Chondrocyte (in vitro differentiated cells): ENCODE measurements at regions not wholly inside any gene's neighbourhood (a gene's known extent, or its start where the extent isn't known, plus 50 kb on each side); places are given as distances from the start of the nearest gene placed in this dataset.
A peak's percentile ranks its signal among the peaks of the same experiment; 100 is the strongest.

ENCODE experiments used
- DNase-seq: peaks from one replicate; pipeline ENCODE4 v3.0.0; 2021; ENCODE audit warnings: mixed read lengths, low spot score
- H3K27ac Mint-ChIP-seq: one replicate; pipeline ENCODE4 v1.8.0; 2021; ENCODE audit warnings: mild to moderate bottlenecking, moderate library complexity, mixed read lengths; ENCODE audit not compliant: unreplicated experiment
- H3K27me3 Mint-ChIP-seq: 2 replicates; pipeline ENCODE4 v1.8.0; 2021; ENCODE audit warnings: low read depth, mixed read lengths
- H3K36me3 Mint-ChIP-seq: 2 replicates; pipeline ENCODE4 v1.8.0; 2021; ENCODE audit warnings: low read depth, mixed read lengths
- H3K4me1 Mint-ChIP-seq: 2 replicates; pipeline ENCODE4 v1.8.0; 2021; ENCODE audit warnings: low read depth, mild to moderate bottlenecking, mixed read lengths
- H3K4me3 Mint-ChIP-seq: one replicate; pipeline ENCODE4 v1.8.0; 2021; ENCODE audit warnings: mild to moderate bottlenecking, moderate library complexity, mixed read lengths; ENCODE audit not compliant: unreplicated experiment
- H3K9me3 Mint-ChIP-seq: 2 replicates; pipeline ENCODE4 v1.8.0; 2021; ENCODE audit warnings: low read depth, mixed read lengths
- CTCF ChIP-seq: fragments of 200-600 bp; sonication (generic); IDR thresholded peaks from 2 replicates; pipeline ENCODE4 v1.5.0; 2021; ENCODE audit warnings: antibody characterized with exemption, mild to moderate bottlenecking, moderate library complexity

GRCh38 chr1:2860476-2861142, 59.1 kb upstream of the TTC34 start:
- H3K27ac Mint-ChIP-seq = no peak overlapping the region
- DNase-seq = peak; percentile 86
- H3K4me1 Mint-ChIP-seq = no peaks in the 10 kb centered on the region
- TF ChIP-seq CTCF = no peak
- no peaks in the 10 kb centered on the region for H3K36me3 Mint-ChIP-seq
- H3K4me3 Mint-ChIP-seq = no peak overlapping the region
- peaks cover 8% of the 10 kb centered on the region for H3K9me3 Mint-ChIP-seq
- H3K27me3 Mint-ChIP-seq = no peaks in the 10 kb centered on the region

GRCh38 chr1:2861143-2861987, 59.9 kb upstream of the TTC34 start:
- no peak overlapping the region for H3K4me3 Mint-ChIP-seq
- no peak overlapping the region for H3K27ac Mint-ChIP-seq
- H3K27me3 Mint-ChIP-seq = no peaks in the 10 kb centered on the region
- peaks cover 8% of the 10 kb centered on the region for H3K9me3 Mint-ChIP-seq
- TF ChIP-seq CTCF = no peak
- DNase-seq = peak; percentile 81
- H3K4me1 Mint-ChIP-seq = no peaks in the 10 kb centered on the region
- H3K36me3 Mint-ChIP-seq = no peaks in the 10 kb centered on the region

- TF ChIP-seq CTCF = no peak
- no peaks in the 10 kb centered on the region for H3K36me3 Mint-ChIP-seq
- DNase-seq = peak; percentile 79
- peaks cover 8% of the 10 kb centered on the region for H3K9me3 Mint-ChIP-seq
- H3K27ac Mint-ChIP-seq = no peak overlapping the region
- H3K4me3 Mint-ChIP-seq = no peak overlapping the region
- H3K4me1 Mint-ChIP-seq = no peaks in the 10 kb centered on the region
- H3K27me3 Mint-ChIP-seq = no peaks in the 10 kb centered on the region
Observed at GRCh38 chr1:2861988-2862813, 60.7 kb upstream of the TTC34 start.

GRCh38 chr1:2862814-2863647, 61.5 kb upstream of the TTC34 start:
- Mint-ChIP-seq H3K27me3 (no peaks in the 10 kb centered on the region), H3K4me3 (no peak overlapping the region), H3K27ac (no peak overlapping the region), H3K36me3 (no peaks in the 10 kb centered on the region), H3K4me1 (no peaks in the 10 kb centered on the region), H3K9me3 (peaks cover 8% of the 10 kb centered on the region)
- DNase-seq = peak; percentile 80
- no peak for TF ChIP-seq CTCF
